HepG2 (cell line): ENCODE measurements at regions not wholly inside any gene's neighbourhood (a gene's known extent, or its start where the extent isn't known, plus 50 kb on each side); places are given as distances from the start of the nearest gene placed in this dataset.

Source experiments
- ATAC-seq: fragments of 200-7000 bp; cut with Tn5 transposase; 3 replicates; pipeline ENCODE4 v1.9.1; 2020; ENCODE audit warnings: mild to moderate bottlenecking, moderate library complexity
- BruUV-seq: library from RNA; stranded (reverse); fragments of 400-500 nt; replicated peaks from 2 replicates; lab custom pipeline; 2021; lab: Mats Ljungman, UMichigan
- CTCF ChIA-PET: fragments of 300-600 bp; formaldehyde crosslinking; extraction: SDS; loops from one replicate; lab custom pipeline; 2021; ENCODE audit warnings: low total read pairs, inconsistent platforms, low intra/inter-chr PET ratio; lab: Yijun Ruan, JAX
- POLR2A ChIA-PET: fragments of 350-600 bp; sonication (Branson Sonifier 250); formaldehyde crosslinking; loops from one replicate; lab custom pipeline; 2020; ENCODE audit warnings: antibody characterized with exemption, inconsistent platforms; lab: Yijun Ruan, JAX
- DNase-seq: peaks from one replicate; pipeline ENCODE4 v3.0.0-alpha.2; 2015; ENCODE audit warnings: low spot score
- FAIRE-seq: peaks from 3 replicates; lab custom pipeline; 2011; peaks lifted over from hg19 to GRCh38; lab: Jason Lieb, UNC
- H2AFZ ChIP-seq: one replicate; pipeline ENCODE4 v1.6.1; 2011; ENCODE audit warnings: low read length, inconsistent platforms
- H3K27ac ChIP-seq: fragments of 300-600 bp; 3 replicates; pipeline ENCODE4 v1.8.0; 2011; ENCODE audit warnings: mixed run types, mild to moderate bottlenecking, mixed read lengths, low read length, inconsistent platforms; ENCODE audit not compliant: insufficient read depth; ENCODE audit errors: extremely low read length
- H3K27me3 ChIP-seq, 2 experiments: fragments of 200-600 bp in 1 of 2; 2 replicates in 1 of 2; 3 replicates in 1 of 2; pipeline versions ENCODE4 v1.6.0 to v1.8.0; 2011; ENCODE audit warnings: low read length in 2 of 2, mild to moderate bottlenecking in 2 of 2, moderate library complexity in 2 of 2, inconsistent platforms in 1 of 2; ENCODE audit not compliant: insufficient read depth in 2 of 2, control insufficient read depth in 1 of 2
- H3K36me3 ChIP-seq, 2 experiments: fragments of 200-600 bp in 1 of 2; replicated peaks in 1 of 2; 2 replicates in 1 of 2; 3 replicates in 1 of 2; pipeline versions ENCODE4 v1.5.1 to v1.8.0; 2011; ENCODE audit warnings: low read length in 2 of 2, inconsistent platforms in 1 of 2; ENCODE audit not compliant: insufficient read depth in 2 of 2, control insufficient read depth in 1 of 2
- H3K4me1 ChIP-seq: 2 replicates; pipeline ENCODE4 v1.5.1; 2012; ENCODE audit warnings: low read length, inconsistent platforms; ENCODE audit not compliant: insufficient read depth
- H3K4me2 ChIP-seq: 2 replicates; pipeline ENCODE4 v1.6.0; 2011; ENCODE audit warnings: low read depth, low read length, inconsistent platforms
- H3K4me3 ChIP-seq, 3 experiments: fragments of 200-600 bp in 1 of 3; sonication (generic), shearing (Covaris generic) in 1 of 3; replicated peaks in 1 of 3; 2 replicates each; pipeline ENCODE4 v1.5.1; 2011 to 2016; ENCODE audit warnings: low read length in 3 of 3, inconsistent platforms in 2 of 3, low read depth in 2 of 3, mild to moderate bottlenecking in 2 of 3, control low read depth in 1 of 3, mixed read lengths in 1 of 3; ENCODE audit not compliant: insufficient read depth in 1 of 3
- H3K79me2 ChIP-seq: one replicate; pipeline ENCODE4 v1.6.1; 2011; ENCODE audit warnings: low read length, inconsistent platforms; ENCODE audit not compliant: insufficient read depth
- H3K9ac ChIP-seq: 2 replicates; pipeline ENCODE4 v1.6.0; 2011; ENCODE audit warnings: mild to moderate bottlenecking, low read depth, low read length, inconsistent platforms; ENCODE audit not compliant: insufficient read depth
- H3K9me3 ChIP-seq: 2 replicates; pipeline ENCODE4 v1.5.1; 2012; ENCODE audit warnings: mild to moderate bottlenecking, low read length
- H4K20me1 ChIP-seq: 2 replicates; pipeline ENCODE4 v1.6.0; 2011; ENCODE audit warnings: inconsistent platforms, mild to moderate bottlenecking, low read length, moderate library complexity; ENCODE audit not compliant: insufficient read depth
- HNF4G ChIP-seq, 2 experiments: sonication (generic) in 1 of 2; formaldehyde crosslinking in 1 of 2; IDR thresholded peaks; 2 replicates each; pipeline versions ENCODE4 v1.4.0 to v1.6.1; 2011 to 2020; ENCODE audit warnings: borderline replicate concordance in 2 of 2, low read depth in 2 of 2, mild to moderate bottlenecking in 2 of 2, low read length in 1 of 2, missing genetic modification reagents in 1 of 2, moderate library complexity in 1 of 2
- MAFF ChIP-seq: IDR thresholded peaks from 2 replicates; pipeline ENCODE4 v1.6.1; 2011; ENCODE audit warnings: low read depth, low read length, improper control_type of control experiment
- MAFK ChIP-seq, 2 experiments: IDR thresholded peaks in 1 of 2; conservative IDR thresholded peaks in 1 of 2; 2 replicates each; pipeline ENCODE4 v1.6.1; 2011; ENCODE audit warnings: improper control_type of control experiment in 2 of 2, low read length in 2 of 2
- ZFP37 ChIP-seq: sonication (generic); formaldehyde crosslinking; IDR thresholded peaks from 2 replicates; pipeline ENCODE4 v1.4.0; 2020; ENCODE audit warnings: missing genetic modification reagents, borderline replicate concordance
- ZNF343 ChIP-seq: sonication (generic); formaldehyde crosslinking; IDR thresholded peaks from 2 replicates; pipeline ENCODE4 v1.4.0; 2020; ENCODE audit warnings: mild to moderate bottlenecking, missing genetic modification reagents
- ZNF816 ChIP-seq: sonication (generic); formaldehyde crosslinking; IDR thresholded peaks from 2 replicates; pipeline ENCODE4 v1.8.0; 2022; ENCODE audit warnings: missing genetic modification reagents, mild to moderate bottlenecking, borderline replicate concordance
- WGBS: methylation state at CpG from one replicate; pipeline ENCODE4 v1.1.6; 2017; ENCODE audit warnings: low lambda C conversion rate; 5-methylcytosine and 5-hydroxymethylcytosine counted together
- in situ Hi-C: cut with HindIII; loops from 2 replicates; pipeline ENCODE4 v1.10.0; 2017; ENCODE audit warnings: low pct_unique_long_range_greater_than_20kb; ENCODE audit not compliant: extremely low pct_ligation_motif_present
- intact Hi-C: fragments of 100-400 bp; cut with micrococcal nuclease; formaldehyde crosslinking; loops from one replicate; pipeline ENCODE4 v1.10.0; 2022; ENCODE audit not compliant: unreplicated experiment
- TF ChIP-seq, protein P1 (sequence below): sonication (generic); formaldehyde crosslinking; IDR thresholded peaks from 2 replicates; pipeline ENCODE4 v1.9.0; 2021; ENCODE audit warnings: missing genetic modification reagents, borderline replicate concordance
- TF ChIP-seq, protein P2 (sequence below): sonication (generic); formaldehyde crosslinking; IDR thresholded peaks from 2 replicates; pipeline ENCODE4 v1.5.0; 2020; ENCODE audit warnings: mild to moderate bottlenecking, missing genetic modification reagents

DNA sequence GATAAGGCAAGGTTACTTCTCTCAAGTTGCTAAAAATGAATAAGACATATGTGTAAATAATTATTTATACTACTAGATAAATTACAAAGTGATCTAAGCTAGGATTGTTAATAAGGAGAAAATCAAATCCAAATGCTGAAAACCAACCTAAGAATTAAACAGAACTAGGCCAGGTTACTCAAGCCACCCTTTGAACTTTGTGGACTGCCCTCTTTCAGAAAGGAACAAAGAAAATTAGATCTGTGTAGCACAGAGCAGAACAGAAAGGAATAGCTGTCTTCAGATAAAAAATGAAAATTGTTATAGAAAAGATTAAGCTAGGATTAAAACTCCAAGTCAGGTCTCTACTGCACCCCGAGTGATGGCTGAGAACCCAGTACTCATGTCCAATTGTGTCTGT lies 158.2 kb upstream of the LRIG1 start:
- ATAC-seq, result no peak
- no TSS peak for BruUV-seq
- peak; percentile 30 for TF ChIP-seq HNF4G (IDR thresholded peaks at IDR 0.05; ENCODE audit: borderline replicate concordance, low read depth, low read length)
- TF ChIP-seq HNF4G (CRISPR knock-in tag; IDR thresholded peaks at IDR 0.05; ENCODE audit: borderline replicate concordance, low read depth), result no peak
- TF ChIP-seq ZNF816 (CRISPR knock-in tag), result no peak
- no peaks in the 10 kb centered on the region for H3K79me2 ChIP-seq
- H3K4me2 ChIP-seq, result no peak overlapping the region
- no peaks in the 10 kb centered on the region for H3K9me3 ChIP-seq
- H3K27me3 ChIP-seq, result no peaks in the 10 kb centered on the region; a peak in 1 of 5 replicates
- peaks cover 30% of the 10 kb centered on the region for H3K4me1 ChIP-seq
- no peaks in the 10 kb centered on the region for H4K20me1 ChIP-seq
- ChIA-PET POLR2A (no interaction called here), CTCF (no interaction called here)
- H2AFZ ChIP-seq, result no peak overlapping the region
- no peak overlapping the region for H3K9ac ChIP-seq
- 71% methylated on average over 1 of the region's 1 CpG for WGBS
- H3K4me3 ChIP-seq, result no peak overlapping the region
- FAIRE-seq, result no peak
- no peaks in the 10 kb centered on the region for H3K36me3 ChIP-seq
- intact Hi-C loops, result no loop called here
- no peak for DNase-seq
- in situ Hi-C loops, result no loop called here
- H3K27ac ChIP-seq, result no peak overlapping the region

DNA sequence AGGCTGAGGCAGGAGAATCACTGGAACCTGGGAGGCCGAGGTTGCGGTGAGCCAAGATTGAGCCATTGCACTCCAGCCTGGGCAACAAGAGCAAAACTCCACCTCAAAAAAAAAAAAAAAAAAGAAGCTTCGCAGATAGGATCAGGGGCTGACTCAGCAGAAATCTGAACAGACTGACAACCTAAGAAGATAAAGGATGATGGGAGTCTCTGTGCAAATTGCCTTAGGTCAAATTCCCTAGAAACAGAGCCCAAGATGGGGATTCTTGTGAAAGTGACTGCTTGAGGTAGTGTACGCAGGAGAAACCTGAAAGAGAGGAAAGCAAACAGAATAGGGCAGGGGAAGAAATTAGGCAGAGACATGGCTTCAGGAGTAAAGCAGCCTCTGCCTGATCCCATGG lies 160.8 kb upstream of the LRIG1 start:
- no peaks in the 10 kb centered on the region for H3K9me3 ChIP-seq
- no peaks in the 10 kb centered on the region for H3K79me2 ChIP-seq
- ChIA-PET CTCF (no interaction called here), POLR2A (no interaction called here)
- H3K27me3 ChIP-seq, result no peaks in the 10 kb centered on the region
- H3K27ac ChIP-seq, result no peak overlapping the region
- FAIRE-seq, result no peak
- H3K9ac ChIP-seq, result no peak overlapping the region
- 61% methylated on average over 4 of the region's 4 CpGs for WGBS
- no peaks in the 10 kb centered on the region for H4K20me1 ChIP-seq
- peaks cover 16% of the 10 kb centered on the region for H3K4me1 ChIP-seq
- intact Hi-C loops, result no loop called here
- ATAC-seq, result no peak
- H3K36me3 ChIP-seq, result no peaks in the 10 kb centered on the region
- no peak overlapping the region for H3K4me2 ChIP-seq
- no TSS peak for BruUV-seq
- H2AFZ ChIP-seq, result no peak overlapping the region
- in situ Hi-C loops, result no loop called here
- TF ChIP-seq ZFP37 (CRISPR knock-in tag), result no peak
- TF ChIP-seq MAFF, result peak; percentile 88
- TF ChIP-seq ZNF343 (CRISPR knock-in tag), result no peak
- TF ChIP-seq, protein P1, sequence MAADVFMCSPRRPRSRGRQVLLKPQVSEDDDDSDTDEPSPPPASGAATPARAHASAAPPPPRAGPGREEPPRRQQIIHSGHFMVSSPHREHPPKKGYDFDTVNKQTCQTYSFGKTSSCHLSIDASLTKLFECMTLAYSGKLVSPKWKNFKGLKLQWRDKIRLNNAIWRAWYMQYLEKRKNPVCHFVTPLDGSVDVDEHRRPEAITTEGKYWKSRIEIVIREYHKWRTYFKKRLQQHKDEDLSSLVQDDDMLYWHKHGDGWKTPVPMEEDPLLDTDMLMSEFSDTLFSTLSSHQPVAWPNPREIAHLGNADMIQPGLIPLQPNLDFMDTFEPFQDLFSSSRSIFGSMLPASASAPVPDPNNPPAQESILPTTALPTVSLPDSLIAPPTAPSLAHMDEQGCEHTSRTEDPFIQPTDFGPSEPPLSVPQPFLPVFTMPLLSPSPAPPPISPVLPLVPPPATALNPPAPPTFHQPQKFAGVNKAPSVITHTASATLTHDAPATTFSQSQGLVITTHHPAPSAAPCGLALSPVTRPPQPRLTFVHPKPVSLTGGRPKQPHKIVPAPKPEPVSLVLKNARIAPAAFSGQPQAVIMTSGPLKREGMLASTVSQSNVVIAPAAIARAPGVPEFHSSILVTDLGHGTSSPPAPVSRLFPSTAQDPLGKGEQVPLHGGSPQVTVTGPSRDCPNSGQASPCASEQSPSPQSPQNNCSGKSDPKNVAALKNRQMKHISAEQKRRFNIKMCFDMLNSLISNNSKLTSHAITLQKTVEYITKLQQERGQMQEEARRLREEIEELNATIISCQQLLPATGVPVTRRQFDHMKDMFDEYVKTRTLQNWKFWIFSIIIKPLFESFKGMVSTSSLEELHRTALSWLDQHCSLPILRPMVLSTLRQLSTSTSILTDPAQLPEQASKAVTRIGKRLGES (CRISPR knock-in tag), result no peak
- peak; percentile 81 to 91 for TF ChIP-seq MAFK (conservative IDR thresholded peaks at IDR 0.05 in 1 of 2, IDR thresholded peaks at IDR 0.05 in 1 of 2; ENCODE audit: low read length in 2 of 2)
- TF ChIP-seq, protein P2, sequence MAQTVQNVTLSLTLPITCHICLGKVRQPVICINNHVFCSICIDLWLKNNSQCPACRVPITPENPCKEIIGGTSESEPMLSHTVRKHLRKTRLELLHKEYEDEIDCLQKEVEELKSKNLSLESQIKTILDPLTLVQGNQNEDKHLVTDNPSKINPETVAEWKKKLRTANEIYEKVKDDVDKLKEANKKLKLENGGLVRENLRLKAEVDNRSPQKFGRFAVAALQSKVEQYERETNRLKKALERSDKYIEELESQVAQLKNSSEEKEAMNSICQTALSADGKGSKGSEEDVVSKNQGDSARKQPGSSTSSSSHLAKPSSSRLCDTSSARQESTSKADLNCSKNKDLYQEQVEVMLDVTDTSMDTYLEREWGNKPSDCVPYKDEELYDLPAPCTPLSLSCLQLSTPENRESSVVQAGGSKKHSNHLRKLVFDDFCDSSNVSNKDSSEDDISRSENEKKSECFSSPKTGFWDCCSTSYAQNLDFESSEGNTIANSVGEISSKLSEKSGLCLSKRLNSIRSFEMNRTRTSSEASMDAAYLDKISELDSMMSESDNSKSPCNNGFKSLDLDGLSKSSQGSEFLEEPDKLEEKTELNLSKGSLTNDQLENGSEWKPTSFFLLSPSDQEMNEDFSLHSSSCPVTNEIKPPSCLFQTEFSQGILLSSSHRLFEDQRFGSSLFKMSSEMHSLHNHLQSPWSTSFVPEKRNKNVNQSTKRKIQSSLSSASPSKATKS (CRISPR knock-in tag), result no peak
- TF ChIP-seq, all 625 proteins: peak for 2
- no peak overlapping the region for H3K4me3 ChIP-seq
- DNase-seq, result no peak
